ENCODE measurements at regions not wholly inside any gene's neighbourhood (a gene's known extent, or its start where the extent isn't known, plus 50 kb on each side); places are given as distances from the start of the nearest gene placed in this dataset.

- ChIA-PET CTCF (no interaction called here), RAD21 (ENCODE audit: low non-redundant PET in 1 of 2, low total read pairs in 2 of 2, uncharacterized antibody in 2 of 2, unreplicated experiment in 2 of 2) (no interaction called here), POLR2A (no interaction called here)
- Histone ChIP-seq H3K36me3 (ENCODE audit: control insufficient read depth in 1 of 2, insufficient read depth in 2 of 2, low read length in 2 of 2) (no peaks in the 10 kb centered on the region), H3K4me1 (ENCODE audit: control insufficient read depth in 1 of 2, insufficient read depth in 2 of 2, low read length in 2 of 2) (no peaks in the 10 kb centered on the region), H3K4me2 (ENCODE audit: low read length) (no peak overlapping the region), H3K9ac (ENCODE audit: low read length) (no peak overlapping the region), H3K27me3 (ENCODE audit: insufficient read depth, low read length) (no peaks in the 10 kb centered on the region), H3K4me3 (replicated peaks in 1 of 2; ENCODE audit: low read depth in 1 of 2, low read length in 2 of 2) (no peak overlapping the region), H3K27ac (ENCODE audit: low read depth, low read length) (no peak overlapping the region), H2AFZ (ENCODE audit: low read depth, low read length, poor library complexity, severe bottlenecking) (no peak overlapping the region), H4K20me1 (ENCODE audit: insufficient read depth) (no peaks in the 10 kb centered on the region), H3K9me3 (ENCODE audit: control insufficient read depth in 1 of 2, insufficient read depth in 1 of 2, low read depth in 1 of 2, low read length in 2 of 2) (peaks cover 6 to 22% of the 10 kb centered on the region in 2 experiments; a peak in 2 of 4 replicates), H3K9me2 (ENCODE audit: insufficient read depth) (no peaks in the 10 kb centered on the region), H3K79me2 (ENCODE audit: insufficient read depth, low read length) (no peaks in the 10 kb centered on the region)
- BruUV-seq (replicated peaks), result no TSS peak
- no peak for DNase-seq (ENCODE audit: low read depth, low spot score)
- ATAC-seq, result no peak
- no peak for TF ChIP-seq MAX (IDR thresholded peaks at IDR 0.05)
- TF ChIP-seq RAD21 (IDR thresholded peaks at IDR 0.05; ENCODE audit: low read depth), result no peak
- no peak for TF ChIP-seq POLR2AphosphoS5 (IDR thresholded peaks at IDR 0.05; ENCODE audit: low read depth, low read length)
- no peak for TF ChIP-seq EGR1 (IDR thresholded peaks at IDR 0.05; ENCODE audit: low read depth)
- TF ChIP-seq SIN3A (IDR thresholded peaks at IDR 0.05; ENCODE audit: low read depth), result no peak
- TF ChIP-seq EZH2 (IDR thresholded peaks at IDR 0.05), result no peak
- intact Hi-C loops (cut with micrococcal nuclease), result no loop called here
Measured at GRCh38 chr12:24404086-24404815, 454.8 kb upstream of the SOX5 start.

GRCh38 chr12:24400533-24400932 is 451.1 kb upstream of the SOX5 start:
- intact Hi-C loops (cut with micrococcal nuclease), result no loop called here
- no peak for DNase-seq (ENCODE audit: low read depth, low spot score)
- Histone ChIP-seq H3K4me2 (ENCODE audit: low read length) (no peak overlapping the region), H3K27ac (ENCODE audit: low read depth, low read length) (no peak overlapping the region), H3K9ac (ENCODE audit: low read length) (no peak overlapping the region), H3K4me1 (ENCODE audit: control insufficient read depth in 1 of 2, insufficient read depth in 2 of 2, low read length in 2 of 2) (no peaks in the 10 kb centered on the region), H3K27me3 (ENCODE audit: insufficient read depth, low read length) (no peaks in the 10 kb centered on the region), H3K36me3 (ENCODE audit: control insufficient read depth in 1 of 2, insufficient read depth in 2 of 2, low read length in 2 of 2) (no peaks in the 10 kb centered on the region), H3K9me3 (ENCODE audit: control insufficient read depth in 1 of 2, insufficient read depth in 1 of 2, low read depth in 1 of 2, low read length in 2 of 2) (peaks cover 8 to 27% of the 10 kb centered on the region in 2 experiments; a peak in 2 of 4 replicates), H2AFZ (ENCODE audit: low read depth, low read length, poor library complexity, severe bottlenecking) (no peak overlapping the region), H3K9me2 (ENCODE audit: insufficient read depth) (no peaks in the 10 kb centered on the region), H3K4me3 (replicated peaks in 1 of 2; ENCODE audit: low read depth in 1 of 2, low read length in 2 of 2) (no peak overlapping the region), H3K79me2 (ENCODE audit: insufficient read depth, low read length) (no peaks in the 10 kb centered on the region), H4K20me1 (ENCODE audit: insufficient read depth) (no peaks in the 10 kb centered on the region)
- no peak for ATAC-seq
- ChIA-PET CTCF (no interaction called here), RAD21 (ENCODE audit: low non-redundant PET in 1 of 2, low total read pairs in 2 of 2, uncharacterized antibody in 2 of 2, unreplicated experiment in 2 of 2) (no interaction called here), POLR2A (no interaction called here)
- no TSS peak for BruUV-seq (replicated peaks)
- TF ChIP-seq SIN3A (IDR thresholded peaks at IDR 0.05; ENCODE audit: low read depth), result no peak
- no peak for TF ChIP-seq EZH2 (IDR thresholded peaks at IDR 0.05)
- TF ChIP-seq CEBPB (IDR thresholded peaks at IDR 0.05; ENCODE audit: low read depth), result no peak
- no peak for TF ChIP-seq SRF (IDR thresholded peaks at IDR 0.05; ENCODE audit: low read depth)
- no peak for TF ChIP-seq FOSL1 (IDR thresholded peaks at IDR 0.05; ENCODE audit: low read depth)
- no peak for TF ChIP-seq ELF1 (IDR thresholded peaks at IDR 0.05; ENCODE audit: borderline replicate concordance, low read depth)
- no peak for TF ChIP-seq ZFX (IDR thresholded peaks at IDR 0.05)
- TF ChIP-seq SP1 (IDR thresholded peaks at IDR 0.05; ENCODE audit: low read depth), result no peak
- no peak for TF ChIP-seq POLR2AphosphoS5 (IDR thresholded peaks at IDR 0.05; ENCODE audit: low read depth, low read length)
- TF ChIP-seq RAD21 (IDR thresholded peaks at IDR 0.05; ENCODE audit: low read depth), result no peak
- TF ChIP-seq CBX3 (IDR thresholded peaks at IDR 0.05; ENCODE audit: low read depth), result no peak
- no peak for TF ChIP-seq YY1 (IDR thresholded peaks at IDR 0.05; ENCODE audit: extremely low read depth, insufficient replicate concordance, low read depth, low read length)
- TF ChIP-seq POLR2A (IDR thresholded peaks at IDR 0.05; ENCODE audit: borderline replicate concordance, extremely low read depth, insufficient read depth, insufficient read length), result no peak
- TF ChIP-seq EGR1 (IDR thresholded peaks at IDR 0.05; ENCODE audit: low read depth), result no peak
- TF ChIP-seq ATF3 (IDR thresholded peaks at IDR 0.05), result no peak
- no peak for TF ChIP-seq TCF7L2 (IDR thresholded peaks at IDR 0.05; ENCODE audit: borderline replicate concordance, extremely low read depth, insufficient read depth, insufficient read length)
- no peak for TF ChIP-seq ZNF274 (IDR thresholded peaks at IDR 0.05; ENCODE audit: low read depth, low read length)
- no peak for TF ChIP-seq MAX (IDR thresholded peaks at IDR 0.05)

Data from HCT116 (cell line).